GM21423 (cell line): ENCODE measurements at regions not wholly inside any gene's neighbourhood (a gene's known extent, or its start where the extent isn't known, plus 50 kb on each side); places are given as distances from the start of the nearest gene placed in this dataset.
A peak's percentile ranks its signal among the peaks of the same experiment; 100 is the strongest.
"Not testable (repeated sequence)": the region's sequence is repeated elsewhere in the genome, so short reads cannot be mapped to it uniquely, and the experiment has no call there.

Experiments
- ATAC-seq: cut with Tn5 transposase; IDR thresholded peaks from one replicate; pipeline ENCODE4 v1.9.1; 2021; ENCODE audit warnings: mild to moderate bottlenecking, moderate library complexity; ENCODE audit not compliant: unreplicated experiment

- no peak for ATAC-seq
Measured at GRCh38 chr7:69187824-69188333, 410.4 kb upstream of the AUTS2 start.

GRCh38 chr7:69189406-69189805 lies 408.9 kb upstream of the AUTS2 start:
- ATAC-seq, result no peak

DNA sequence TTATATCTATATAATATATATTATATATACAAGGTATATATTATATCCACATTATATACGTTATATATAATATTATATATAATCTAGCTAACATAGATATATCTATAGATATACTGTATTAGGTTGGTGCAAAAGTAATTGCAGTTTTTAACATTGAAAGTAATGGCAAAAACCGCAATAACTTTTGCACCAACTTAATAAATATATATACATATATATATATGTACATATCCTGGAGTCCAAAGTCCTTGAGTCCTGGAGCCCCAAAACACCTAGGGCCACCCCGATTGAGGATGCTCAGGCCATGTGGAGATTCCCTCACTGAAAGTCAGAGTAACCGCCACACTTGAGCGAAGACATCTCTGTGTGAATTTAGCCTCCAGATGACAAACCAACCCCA lies 408.2 kb upstream of the AUTS2 start:
- ATAC-seq, result no peak

DNA sequence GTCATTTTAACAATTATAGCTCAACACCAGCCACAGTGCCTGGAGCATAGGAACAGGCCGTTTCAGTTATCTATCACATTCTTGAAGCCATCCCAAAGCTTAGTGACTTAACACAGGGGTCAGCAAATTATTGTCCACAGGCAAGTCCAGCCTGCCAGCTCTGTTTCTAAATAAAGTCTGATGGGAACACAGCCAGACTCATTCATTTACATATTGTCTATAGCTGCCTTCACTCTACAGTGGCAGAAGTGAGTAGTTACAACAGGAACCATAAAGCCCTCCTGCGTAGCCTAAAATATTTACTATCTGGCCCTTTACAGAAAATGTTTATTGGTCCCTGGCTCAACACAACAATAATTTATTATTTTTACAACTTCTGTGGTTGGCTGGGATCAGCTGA lies 407.5 kb upstream of the AUTS2 start:
- ATAC-seq, result no peak

DNA sequence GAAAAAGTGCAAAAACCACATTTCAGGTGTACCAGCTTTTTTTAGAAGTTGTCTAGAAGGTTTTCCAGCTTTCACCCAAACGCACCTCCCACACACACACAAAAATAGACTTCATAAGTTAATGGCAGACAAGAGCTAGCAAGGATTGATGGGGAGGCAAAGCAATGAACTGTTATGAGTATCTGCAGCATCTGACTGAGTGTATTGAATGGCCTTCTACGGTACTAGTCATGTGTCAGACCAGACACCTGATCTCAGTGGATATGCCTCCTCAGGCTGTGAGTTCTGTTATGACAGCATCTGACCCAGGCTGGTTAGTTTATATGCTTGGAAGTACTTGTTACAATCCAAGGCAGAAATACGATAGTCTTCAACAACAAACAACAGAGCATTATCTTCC lies 406.1 kb upstream of the AUTS2 start:
- no peak for ATAC-seq

DNA sequence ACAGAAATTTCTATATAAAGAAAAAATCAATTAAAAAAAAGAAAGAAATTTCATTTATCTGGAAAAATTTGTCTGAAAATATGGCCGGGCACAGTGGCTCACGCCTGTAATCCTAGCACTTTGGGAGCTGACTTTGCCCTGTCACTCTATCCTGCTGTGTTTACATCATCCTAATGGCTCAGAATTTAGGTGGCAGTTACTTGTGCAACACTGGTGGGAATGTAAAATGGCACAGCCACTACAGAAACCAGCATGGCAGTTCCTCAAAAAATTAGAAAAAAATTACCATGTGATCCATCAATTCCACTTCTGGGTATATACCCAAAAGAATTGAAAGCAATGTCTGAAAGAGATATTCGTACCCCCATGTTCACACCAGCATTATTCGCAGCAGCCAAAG lies 405.2 kb upstream of the AUTS2 start:
- ATAC-seq, result no peak

- no peak for ATAC-seq
Measured at GRCh38 chr7:69196593-69196992, 401.7 kb upstream of the AUTS2 start.

DNA sequence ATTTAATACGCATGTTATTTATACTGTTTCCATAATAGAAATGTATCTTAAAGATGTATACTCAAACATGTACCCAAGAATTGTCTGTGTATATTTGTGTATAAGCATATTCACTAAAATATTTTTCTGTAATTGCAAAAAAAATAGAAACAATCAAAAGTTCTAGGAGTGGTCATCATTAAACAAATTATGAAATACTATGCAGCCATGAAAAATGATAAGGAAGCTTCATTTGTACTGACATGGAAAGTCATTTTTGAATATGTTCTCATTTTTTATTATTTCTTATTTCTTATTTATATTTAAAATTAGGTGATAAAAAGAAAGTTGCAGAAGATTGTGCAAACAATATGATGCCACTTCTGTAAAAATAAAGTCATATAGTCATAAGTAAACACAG lies 400.0 kb upstream of the AUTS2 start:
- ATAC-seq, result no peak

DNA sequence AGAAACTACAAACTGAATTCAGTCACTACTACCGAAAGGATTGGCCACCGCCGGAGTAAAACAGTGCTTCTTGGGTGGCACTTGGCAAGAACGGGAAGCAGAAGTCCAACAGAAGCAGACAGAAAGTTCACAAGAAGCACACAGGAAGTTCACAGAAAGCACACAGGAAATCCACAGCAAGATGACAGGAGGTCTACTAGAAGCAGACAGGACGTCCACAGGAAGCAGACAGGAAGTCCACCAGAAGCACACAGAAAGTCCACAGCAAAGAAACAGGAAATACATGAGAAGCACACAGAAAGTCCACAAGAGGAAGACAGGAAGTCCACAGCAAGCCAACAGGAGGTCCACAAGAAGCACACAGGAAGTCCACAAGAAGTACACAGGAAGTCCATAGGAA lies 399.2 kb upstream of the AUTS2 start:
- ATAC-seq, result no peak

DNA sequence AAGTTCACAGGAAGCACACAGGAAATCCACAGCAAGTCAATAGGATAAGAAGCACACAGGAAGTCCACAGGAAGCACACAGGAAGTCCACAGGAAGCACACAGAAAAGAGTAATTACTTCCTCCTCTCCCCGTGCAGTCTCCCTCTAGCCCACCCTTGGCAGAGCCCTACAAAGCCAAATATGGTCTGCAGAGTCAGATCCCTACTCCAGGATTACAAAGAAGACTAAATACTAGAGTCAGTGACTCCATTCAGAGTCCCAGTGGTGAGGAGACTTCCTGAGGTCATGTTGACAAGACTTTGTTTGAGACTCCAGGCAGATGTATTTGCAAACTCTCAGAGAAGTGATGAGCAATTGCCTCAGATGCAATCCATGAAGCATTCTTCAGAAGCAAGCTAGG lies 398.6 kb upstream of the AUTS2 start:
- no peak for ATAC-seq

DNA sequence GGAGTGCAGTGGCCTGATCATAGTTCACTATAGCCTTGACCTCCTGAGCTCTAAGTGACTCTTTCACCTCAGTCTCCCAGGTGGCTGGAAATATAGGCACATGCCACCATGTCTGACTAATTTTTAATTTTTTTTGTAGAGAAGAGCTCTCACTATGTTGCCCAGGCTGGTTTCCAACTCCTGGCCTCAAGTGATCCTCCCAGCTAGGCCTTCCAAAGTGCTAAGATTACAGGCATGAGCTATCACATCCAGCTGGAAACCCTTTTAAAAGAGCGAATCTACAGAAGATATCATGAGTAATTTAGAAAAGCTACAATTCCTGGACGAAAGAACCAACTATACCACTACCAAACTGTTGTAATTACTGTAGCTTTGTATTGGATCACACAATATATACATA lies 394.4 kb upstream of the AUTS2 start:
- no peak for ATAC-seq

DNA sequence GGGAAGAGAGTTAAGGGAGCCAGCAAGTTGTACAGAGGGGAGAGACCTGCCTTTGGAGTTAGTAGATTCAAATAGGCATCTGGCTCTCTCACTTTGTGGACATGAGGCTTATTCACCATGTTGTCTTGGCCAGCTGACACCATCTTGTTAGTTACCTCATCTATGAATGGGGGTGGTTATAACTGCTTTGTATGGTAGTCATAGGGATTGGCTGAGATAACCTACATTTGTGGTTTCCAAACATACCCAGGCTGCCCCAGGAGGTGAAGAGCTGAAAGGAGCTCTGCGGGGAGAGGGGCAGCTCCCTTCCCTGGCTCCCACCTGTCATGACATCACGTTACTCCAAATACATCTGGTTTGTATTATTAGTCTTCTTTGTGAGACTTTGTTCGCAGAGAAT lies 393.3 kb upstream of the AUTS2 start:
- no peak for ATAC-seq

GRCh38 chr7:69205581-69205980 lies 392.7 kb upstream of the AUTS2 start:
- no peak for ATAC-seq

GRCh38 chr7:69208276-69208675 lies 390.0 kb upstream of the AUTS2 start:
- ATAC-seq, result no peak

DNA sequence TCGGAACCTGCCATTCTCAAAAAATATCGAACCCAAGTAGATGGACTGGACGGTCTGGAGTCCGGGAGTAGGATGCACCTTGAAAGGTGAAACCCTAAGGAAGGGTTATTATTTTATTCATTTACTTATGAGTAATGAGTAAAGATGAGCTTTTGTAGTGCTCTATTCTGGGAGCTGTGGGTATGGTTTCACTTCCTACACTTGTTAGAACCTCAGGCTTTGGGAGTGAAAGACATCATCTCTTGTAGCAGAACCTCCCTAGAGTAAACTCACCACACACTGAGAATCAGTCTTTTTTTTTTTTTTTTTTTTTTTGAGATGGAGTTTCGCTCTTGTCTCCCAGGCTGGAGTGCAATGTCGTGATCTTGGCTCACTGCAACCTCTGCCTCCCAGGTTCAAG lies 389.4 kb upstream of the AUTS2 start:
- peak; percentile 96 for ATAC-seq

GRCh38 chr7:69211336-69211735 lies 386.9 kb upstream of the AUTS2 start:
- ATAC-seq, result no peak

DNA sequence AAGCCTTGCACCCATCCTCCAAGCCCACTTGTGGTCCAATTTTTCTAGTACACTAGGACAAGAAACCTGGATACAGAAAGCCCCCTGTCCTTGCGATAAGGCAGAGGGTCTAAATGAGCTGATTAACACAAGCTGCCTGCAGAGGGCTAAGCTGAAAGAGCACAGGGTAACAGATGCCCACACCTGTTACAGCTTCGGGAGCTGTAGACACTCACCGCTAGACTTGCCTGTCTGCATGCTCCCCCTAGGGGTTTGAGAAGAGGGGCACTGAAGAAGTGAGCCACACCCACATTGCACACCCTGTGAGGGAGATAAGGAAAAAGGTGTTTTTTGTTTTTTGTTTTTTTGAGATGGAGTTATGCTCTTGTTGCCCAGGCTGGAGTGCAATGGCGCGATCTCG lies 386.5 kb upstream of the AUTS2 start:
- no peak for ATAC-seq

DNA sequence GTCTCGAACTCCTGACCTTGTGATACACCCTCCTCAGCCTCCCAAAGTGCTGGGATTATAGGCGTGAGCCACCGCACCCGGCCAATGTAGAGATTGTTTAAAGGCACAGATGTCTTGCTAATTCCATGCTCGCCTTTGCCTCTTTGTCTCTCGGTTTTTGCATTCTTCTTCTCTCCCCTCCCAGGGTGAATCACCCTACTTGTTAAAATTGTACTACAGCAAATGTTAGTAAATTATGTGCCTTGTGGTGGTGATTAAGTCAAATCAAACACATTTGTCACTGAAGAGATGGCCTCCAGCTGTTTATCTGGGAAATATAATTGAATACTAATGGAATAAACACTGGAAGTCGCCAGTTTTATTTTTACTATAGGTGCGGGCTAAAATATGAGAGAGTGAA lies 384.4 kb upstream of the AUTS2 start:
- ATAC-seq, result no peak

DNA sequence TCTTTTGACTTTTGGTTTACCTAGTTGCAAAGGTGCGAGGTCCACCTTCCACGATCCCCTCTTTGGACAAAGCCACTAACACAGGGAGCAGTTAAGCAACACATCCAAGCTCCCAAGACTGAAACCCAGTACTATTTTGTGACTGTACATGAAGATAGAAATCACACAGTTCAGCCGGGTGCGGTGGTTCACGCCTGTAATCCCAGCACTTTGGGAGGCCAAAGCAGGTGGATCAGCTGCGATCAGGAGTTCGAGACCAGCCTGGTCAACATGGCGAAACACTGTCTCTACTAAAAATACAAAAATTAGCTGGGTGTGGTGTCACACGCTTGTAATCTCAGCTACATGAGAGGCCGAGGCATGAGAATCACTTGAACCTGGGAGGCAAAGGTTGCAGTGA lies 382.8 kb upstream of the AUTS2 start:
- not testable (repeated sequence) for ATAC-seq

- ATAC-seq, result no peak
Measured at GRCh38 chr7:69217516-69218350, 380.5 kb upstream of the AUTS2 start.

- no peak for ATAC-seq
Measured at GRCh38 chr7:69218576-69218975, 379.7 kb upstream of the AUTS2 start.

- ATAC-seq, result no peak
Measured at GRCh38 chr7:69219381-69219780, 378.9 kb upstream of the AUTS2 start.
